ENCODE measurements at regions not wholly inside any gene's neighbourhood (a gene's known extent, or its start where the extent isn't known, plus 50 kb on each side); places are given as distances from the start of the nearest gene placed in this dataset.

- Histone ChIP-seq H3K9me3 (no peaks in the 10 kb centered on the region), H3K4me1 (ENCODE audit: insufficient read depth) (no peaks in the 10 kb centered on the region), H3K4me3 (no peak overlapping the region), H3K27me3 (no peaks in the 10 kb centered on the region), H3K27ac (no peak overlapping the region), H3K36me3 (no peaks in the 10 kb centered on the region)
- intact Hi-C loops (cut with DNase I) = no loop called here
- 34 to 64% (median 48%) methylated on average over 2 of the region's 2 CpGs for WGBS, 3 donors
- TF ChIP-seq EP300 (IDR thresholded peaks at IDR 0.05) (no peak), CTCF (IDR thresholded peaks at IDR 0.05) (no peak), POLR2A (IDR thresholded peaks at IDR 0.05) (no peak)
- DNase-seq = no peak
Measured at GRCh38 chr17:70655176-70655958, 486.0 kb downstream of the KCNJ2 start.

GRCh38 chr17:70658317-70658716 lies 489.0 kb downstream of the KCNJ2 start:
- H3K4me1 ChIP-seq (ENCODE audit: insufficient read depth) = no peaks in the 10 kb centered on the region
- intact Hi-C loops (cut with DNase I) = no loop called here
- no peaks in the 10 kb centered on the region for H3K27me3 ChIP-seq
- 64 to 70% (median 68%) methylated on average over 3 of the region's 3 CpGs for WGBS, 3 donors
- no peaks in the 10 kb centered on the region for H3K9me3 ChIP-seq
- H3K36me3 ChIP-seq = no peaks in the 10 kb centered on the region
- no peak for DNase-seq
- no peak overlapping the region for H3K4me3 ChIP-seq
- no peak overlapping the region for H3K27ac ChIP-seq
- no peak for TF ChIP-seq EP300 (IDR thresholded peaks at IDR 0.05)
- TF ChIP-seq CTCF (IDR thresholded peaks at IDR 0.05) = no peak
- TF ChIP-seq POLR2A (IDR thresholded peaks at IDR 0.05) = no peak

DNA sequence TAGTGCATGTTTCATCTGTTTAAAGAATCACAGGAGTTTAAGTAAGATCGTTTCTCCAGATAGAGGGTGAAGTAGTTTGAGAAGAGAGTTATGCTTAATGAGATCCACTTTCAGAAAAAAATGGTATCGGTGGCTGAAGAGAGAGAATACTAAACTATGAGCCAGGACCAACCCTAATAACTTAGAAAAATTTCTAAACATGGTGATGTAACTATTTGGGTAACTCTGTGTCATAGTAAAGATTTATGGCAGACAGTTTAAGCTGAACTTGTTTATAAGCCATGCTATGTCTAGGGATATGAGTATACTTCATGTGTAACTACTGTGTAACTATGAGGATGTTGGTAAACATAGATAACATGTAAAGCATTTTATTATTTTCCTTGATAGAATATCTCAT lies 489.5 kb downstream of the KCNJ2 start:
- DNase-seq = no peak
- H3K4me3 ChIP-seq = no peak overlapping the region
- WGBS, 3 donors = 57 to 62% (median 59%) methylated on average over 2 of the region's 2 CpGs
- H3K36me3 ChIP-seq = no peaks in the 10 kb centered on the region
- no peak for TF ChIP-seq EP300 (IDR thresholded peaks at IDR 0.05)
- no peak overlapping the region for H3K27ac ChIP-seq
- H3K9me3 ChIP-seq = no peaks in the 10 kb centered on the region
- H3K4me1 ChIP-seq (ENCODE audit: insufficient read depth) = no peaks in the 10 kb centered on the region
- no peaks in the 10 kb centered on the region for H3K27me3 ChIP-seq
- intact Hi-C loops (cut with DNase I) = no loop called here

GRCh38 chr17:70661342-70662222 lies 492.2 kb downstream of the KCNJ2 start:
- H3K27me3 ChIP-seq = no peaks in the 10 kb centered on the region
- no peak overlapping the region for H3K4me3 ChIP-seq
- intact Hi-C loops (cut with DNase I) = no loop called here
- TF ChIP-seq CTCF (IDR thresholded peaks at IDR 0.05) (no peak), POLR2A (IDR thresholded peaks at IDR 0.05) (no peak), EP300 (IDR thresholded peaks at IDR 0.05) (no peak)
- H3K27ac ChIP-seq = no peak overlapping the region
- H3K36me3 ChIP-seq = no peaks in the 10 kb centered on the region
- no peak for DNase-seq
- H3K9me3 ChIP-seq = no peaks in the 10 kb centered on the region
- WGBS, 3 donors = 49 to 60% (median 58%) methylated on average over 10 of the region's 10 CpGs
- no peaks in the 10 kb centered on the region for H3K4me1 ChIP-seq (ENCODE audit: insufficient read depth)

Measured in ovary (tissue), 7 donors.